ENCODE measurements at regions not wholly inside any gene's neighbourhood (a gene's known extent, or its start where the extent isn't known, plus 50 kb on each side); places are given as distances from the start of the nearest gene placed in this dataset.

- DNase-seq (ENCODE audit: low read depth): peak; percentile 70
- H3K4me3 ChIP-seq (ENCODE audit: low read length): no peak overlapping the region
- no peak for TF ChIP-seq CTCF (IDR thresholded peaks at IDR 0.05; ENCODE audit: insufficient read depth, low read depth, low read length, missing control alignments)
These were observed 274.5 kb upstream of the PTGER4 start for GRCh38 chr5:40405230-40405629.

GRCh38 chr5:40404613-40405012 is 275.1 kb upstream of the PTGER4 start:
- no peak for TF ChIP-seq CTCF (IDR thresholded peaks at IDR 0.05; ENCODE audit: insufficient read depth, low read depth, low read length, missing control alignments)
- no peak for DNase-seq (ENCODE audit: low read depth)
- no peak overlapping the region for H3K4me3 ChIP-seq (ENCODE audit: low read length)

GRCh38 chr5:40402007-40402364 is 277.7 kb upstream of the PTGER4 start:
- no peak overlapping the region for H3K4me3 ChIP-seq (ENCODE audit: low read length)
- DNase-seq (ENCODE audit: low read depth): peak; percentile 83
- TF ChIP-seq CTCF (IDR thresholded peaks at IDR 0.05; ENCODE audit: insufficient read depth, low read depth, low read length, missing control alignments): no peak

GRCh38 chr5:40401284-40402006 is 278.3 kb upstream of the PTGER4 start:
- no peak for DNase-seq (ENCODE audit: low read depth)

GRCh38 chr5:40400245-40400644 is 279.5 kb upstream of the PTGER4 start:
- no peak for TF ChIP-seq CTCF (IDR thresholded peaks at IDR 0.05; ENCODE audit: insufficient read depth, low read depth, low read length, missing control alignments)
- H3K4me3 ChIP-seq (ENCODE audit: low read length): no peak overlapping the region
- no peak for DNase-seq (ENCODE audit: low read depth)

More at GRCh38 chr5:40401284-40402006, 278.3 kb upstream of the PTGER4 start:
- TF ChIP-seq CTCF (IDR thresholded peaks at IDR 0.05; ENCODE audit: insufficient read depth, low read depth, low read length, missing control alignments): no peak
- no peak overlapping the region for H3K4me3 ChIP-seq (ENCODE audit: low read length)

- H3K4me3 ChIP-seq (ENCODE audit: low read length): no peak overlapping the region
- TF ChIP-seq CTCF (IDR thresholded peaks at IDR 0.05; ENCODE audit: insufficient read depth, low read depth, low read length, missing control alignments): no peak
- DNase-seq (ENCODE audit: low read depth): peak; percentile 55
These were observed 280.4 kb upstream of the PTGER4 start for GRCh38 chr5:40399349-40399748.

- no peak overlapping the region for H3K4me3 ChIP-seq (ENCODE audit: low read length)
- no peak for TF ChIP-seq CTCF (IDR thresholded peaks at IDR 0.05; ENCODE audit: insufficient read depth, low read depth, low read length, missing control alignments)
- no peak for DNase-seq (ENCODE audit: low read depth)
These were observed 281.7 kb upstream of the PTGER4 start for GRCh38 chr5:40397976-40398375.
